OCI-LY7 (cell line): ENCODE measurements at regions not wholly inside any gene's neighbourhood (a gene's known extent, or its start where the extent isn't known, plus 50 kb on each side); places are given as distances from the start of the nearest gene placed in this dataset.

Source experiments
- CTCF ChIP-seq: fragments of 200-600 bp; sonication (generic); conservative IDR thresholded peaks from 2 replicates; pipeline ENCODE4 v1.5.1; 2014; ENCODE audit warnings: mild to moderate bottlenecking, antibody characterized with exemption, low read length, moderate library complexity, mixed read lengths
- EZH2phosphoT487 ChIP-seq: fragments of 200-600 bp; sonication (generic); IDR thresholded peaks from 2 replicates; pipeline ENCODE4 v1.6.1; 2018; ENCODE audit warnings: low read depth, borderline replicate concordance, mild to moderate bottlenecking, mixed run types, antibody characterized with exemption, low read length, moderate library complexity, mixed read lengths

GRCh38 chr9:31983895-31984294, 400.5 kb upstream of the ACO1 start:
- TF ChIP-seq CTCF (no peak), EZH2phosphoT487 (no peak)
